ENCODE measurements at regions not wholly inside any gene's neighbourhood (a gene's known extent, or its start where the extent isn't known, plus 50 kb on each side); places are given as distances from the start of the nearest gene placed in this dataset.

DNA sequence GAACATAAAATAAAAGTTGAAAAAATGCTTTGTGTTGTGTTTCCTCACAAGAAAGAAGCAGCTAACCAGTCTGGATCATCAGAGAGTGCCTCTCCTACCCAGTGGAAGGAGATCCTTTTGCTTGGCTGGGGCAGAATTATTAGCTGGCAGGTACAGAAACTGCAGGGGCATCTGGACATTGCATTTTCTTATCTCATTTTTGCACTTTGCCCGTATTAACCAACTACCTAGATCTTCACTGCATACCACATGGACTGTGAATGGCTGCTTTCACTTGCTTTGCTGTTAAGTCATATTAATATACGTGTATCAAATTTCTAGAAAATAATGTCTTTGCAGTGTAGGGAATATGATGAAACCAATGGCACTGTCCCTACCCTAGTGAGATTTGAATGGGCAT lies 52.9 kb upstream of the PDGFRA start:
- TF ChIP-seq POLR2AphosphoS5 (IDR thresholded peaks at IDR 0.05; ENCODE audit: control insufficient read depth, insufficient read depth, low read depth, low read length) (no peak), KLF10 (CRISPR knock-in tag; IDR thresholded peaks at IDR 0.05) (no peak), NFRKB (IDR thresholded peaks at IDR 0.05; ENCODE audit: low read depth) (no peak), ZNF561 (CRISPR knock-in tag; conservative IDR thresholded peaks at IDR 0.05) (no peak), CEBPG (CRISPR knock-in tag; IDR thresholded peaks at IDR 0.05) (no peak), CEBPG (tag; conservative IDR thresholded peaks at IDR 0.05 in 1 of 2, IDR thresholded peaks at IDR 0.05 in 1 of 2) (no peak)
- TF ChIP-seq, protein P1, sequence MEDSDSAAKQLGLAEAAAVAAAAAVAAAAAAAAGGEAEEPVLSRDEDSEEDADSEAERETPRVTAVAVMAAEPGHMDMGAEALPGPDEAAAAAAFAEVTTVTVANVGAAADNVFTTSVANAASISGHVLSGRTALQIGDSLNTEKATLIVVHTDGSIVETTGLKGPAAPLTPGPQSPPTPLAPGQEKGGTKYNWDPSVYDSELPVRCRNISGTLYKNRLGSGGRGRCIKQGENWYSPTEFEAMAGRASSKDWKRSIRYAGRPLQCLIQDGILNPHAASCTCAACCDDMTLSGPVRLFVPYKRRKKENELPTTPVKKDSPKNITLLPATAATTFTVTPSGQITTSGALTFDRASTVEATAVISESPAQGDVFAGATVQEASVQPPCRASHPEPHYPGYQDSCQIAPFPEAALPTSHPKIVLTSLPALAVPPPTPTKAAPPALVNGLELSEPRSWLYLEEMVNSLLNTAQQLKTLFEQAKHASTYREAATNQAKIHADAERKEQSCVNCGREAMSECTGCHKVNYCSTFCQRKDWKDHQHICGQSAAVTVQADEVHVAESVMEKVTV (CRISPR knock-in tag; IDR thresholded peaks at IDR 0.05) = no peak
- TF ChIP-seq, protein P2, sequence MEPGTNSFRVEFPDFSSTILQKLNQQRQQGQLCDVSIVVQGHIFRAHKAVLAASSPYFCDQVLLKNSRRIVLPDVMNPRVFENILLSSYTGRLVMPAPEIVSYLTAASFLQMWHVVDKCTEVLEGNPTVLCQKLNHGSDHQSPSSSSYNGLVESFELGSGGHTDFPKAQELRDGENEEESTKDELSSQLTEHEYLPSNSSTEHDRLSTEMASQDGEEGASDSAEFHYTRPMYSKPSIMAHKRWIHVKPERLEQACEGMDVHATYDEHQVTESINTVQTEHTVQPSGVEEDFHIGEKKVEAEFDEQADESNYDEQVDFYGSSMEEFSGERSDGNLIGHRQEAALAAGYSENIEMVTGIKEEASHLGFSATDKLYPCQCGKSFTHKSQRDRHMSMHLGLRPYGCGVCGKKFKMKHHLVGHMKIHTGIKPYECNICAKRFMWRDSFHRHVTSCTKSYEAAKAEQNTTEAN (CRISPR knock-in tag; IDR thresholded peaks at IDR 0.05) = no peak
- TF ChIP-seq, protein P3, sequence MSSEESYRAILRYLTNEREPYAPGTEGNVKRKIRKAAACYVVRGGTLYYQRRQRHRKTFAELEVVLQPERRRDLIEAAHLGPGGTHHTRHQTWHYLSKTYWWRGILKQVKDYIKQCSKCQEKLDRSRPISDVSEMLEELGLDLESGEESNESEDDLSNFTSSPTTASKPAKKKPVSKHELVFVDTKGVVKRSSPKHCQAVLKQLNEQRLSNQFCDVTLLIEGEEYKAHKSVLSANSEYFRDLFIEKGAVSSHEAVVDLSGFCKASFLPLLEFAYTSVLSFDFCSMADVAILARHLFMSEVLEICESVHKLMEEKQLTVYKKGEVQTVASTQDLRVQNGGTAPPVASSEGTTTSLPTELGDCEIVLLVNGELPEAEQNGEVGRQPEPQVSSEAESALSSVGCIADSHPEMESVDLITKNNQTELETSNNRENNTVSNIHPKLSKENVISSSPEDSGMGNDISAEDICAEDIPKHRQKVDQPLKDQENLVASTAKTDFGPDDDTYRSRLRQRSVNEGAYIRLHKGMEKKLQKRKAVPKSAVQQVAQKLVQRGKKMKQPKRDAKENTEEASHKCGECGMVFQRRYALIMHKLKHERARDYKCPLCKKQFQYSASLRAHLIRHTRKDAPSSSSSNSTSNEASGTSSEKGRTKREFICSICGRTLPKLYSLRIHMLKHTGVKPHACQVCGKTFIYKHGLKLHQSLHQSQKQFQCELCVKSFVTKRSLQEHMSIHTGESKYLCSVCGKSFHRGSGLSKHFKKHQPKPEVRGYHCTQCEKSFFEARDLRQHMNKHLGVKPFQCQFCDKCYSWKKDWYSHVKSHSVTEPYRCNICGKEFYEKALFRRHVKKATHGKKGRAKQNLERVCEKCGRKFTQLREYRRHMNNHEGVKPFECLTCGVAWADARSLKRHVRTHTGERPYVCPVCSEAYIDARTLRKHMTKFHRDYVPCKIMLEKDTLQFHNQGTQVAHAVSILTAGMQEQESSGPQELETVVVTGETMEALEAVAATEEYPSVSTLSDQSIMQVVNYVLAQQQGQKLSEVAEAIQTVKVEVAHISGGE (CRISPR knock-in tag; IDR thresholded peaks at IDR 0.05) = no peak
